HuH-7.5 (cell line): ENCODE measurements at regions not wholly inside any gene's neighbourhood (a gene's known extent, or its start where the extent isn't known, plus 50 kb on each side); places are given as distances from the start of the nearest gene placed in this dataset.

ENCODE experiments used
- DNase-seq: peaks from one replicate; pipeline ENCODE4 v3.0.0; 2011; ENCODE audit warnings: low spot score

GRCh38 chr10:78774999-78775711 lies 293.6 kb upstream of the ZMIZ1 start:
- peak; percentile 61 for DNase-seq

- DNase-seq: no peak
Measured at GRCh38 chr10:78775891-78776290, 292.9 kb upstream of the ZMIZ1 start.

GRCh38 chr10:78776756-78777155 lies 292.0 kb upstream of the ZMIZ1 start:
- DNase-seq: no peak

GRCh38 chr10:78777466-78777865 lies 291.3 kb upstream of the ZMIZ1 start:
- DNase-seq: no peak

GRCh38 chr10:78777867-78778266 lies 290.9 kb upstream of the ZMIZ1 start:
- DNase-seq: no peak

GRCh38 chr10:78778444-78779338 lies 290.1 kb upstream of the ZMIZ1 start:
- DNase-seq: no peak

GRCh38 chr10:78779339-78779955 lies 289.3 kb upstream of the ZMIZ1 start:
- no peak for DNase-seq

- DNase-seq: no peak
Measured at GRCh38 chr10:78780551-78780961, 288.2 kb upstream of the ZMIZ1 start.

- no peak for DNase-seq
Measured at GRCh38 chr10:78781251-78781913, 287.4 kb upstream of the ZMIZ1 start.

GRCh38 chr10:78781991-78782390 lies 286.8 kb upstream of the ZMIZ1 start:
- no peak for DNase-seq

GRCh38 chr10:78782441-78782840 lies 286.3 kb upstream of the ZMIZ1 start:
- no peak for DNase-seq

- no peak for DNase-seq
Measured at GRCh38 chr10:78783753-78784152, 285.0 kb upstream of the ZMIZ1 start.

- no peak for DNase-seq
Measured at GRCh38 chr10:78784546-78784945, 284.2 kb upstream of the ZMIZ1 start.

- DNase-seq: no peak
Measured at GRCh38 chr10:78785066-78785465, 283.7 kb upstream of the ZMIZ1 start.

GRCh38 chr10:78785991-78786390 lies 282.8 kb upstream of the ZMIZ1 start:
- DNase-seq: no peak

GRCh38 chr10:78787125-78787524 lies 281.6 kb upstream of the ZMIZ1 start:
- no peak for DNase-seq

GRCh38 chr10:78794736-78795455 lies 273.9 kb upstream of the ZMIZ1 start:
- DNase-seq: no peak

- no peak for DNase-seq
Measured at GRCh38 chr10:78798976-78799730, 269.6 kb upstream of the ZMIZ1 start.

- DNase-seq: no peak
Measured at GRCh38 chr10:78800006-78800405, 268.8 kb upstream of the ZMIZ1 start.

GRCh38 chr10:78800535-78801320 lies 268.0 kb upstream of the ZMIZ1 start:
- no peak for DNase-seq
